Activated CD4-positive, alpha-beta memory T cell treated with anti-CD3 and anti-CD28 coated beads for 36 hours (primary cell): ENCODE measurements at regions not wholly inside any gene's neighbourhood (a gene's known extent, or its start where the extent isn't known, plus 50 kb on each side); places are given as distances from the start of the nearest gene placed in this dataset.

Experiments used
- CTCF ChIA-PET: fragments of 350-600 bp; sonication (Branson Sonifier 250); formaldehyde crosslinking; loops from one replicate; lab custom pipeline; 2021; ENCODE audit warnings: antibody characterized with exemption, inconsistent platforms; lab: Charles Lee
- POLR2A ChIA-PET: fragments of 350-600 bp; sonication (Branson Sonifier 250); formaldehyde crosslinking; loops from one replicate; lab custom pipeline; 2021; ENCODE audit warnings: antibody characterized with exemption; lab: Charles Lee
- DNase-seq: peaks from one replicate; pipeline ENCODE4 v3.0.0-alpha.2; 2020
- H3K27ac Mint-ChIP-seq: one replicate; pipeline ENCODE4 v1.8.0; 2021; ENCODE audit warnings: mixed read lengths
- H3K27me3 Mint-ChIP-seq: one replicate; pipeline ENCODE4 v1.8.0; 2021; ENCODE audit warnings: mixed read lengths
- H3K36me3 Mint-ChIP-seq: one replicate; pipeline ENCODE4 v1.8.0; 2021; ENCODE audit warnings: mixed read lengths
- H3K4me1 Mint-ChIP-seq: one replicate; pipeline ENCODE4 v1.8.0; 2021; ENCODE audit warnings: low read depth, mixed read lengths
- H3K4me3 Mint-ChIP-seq: one replicate; pipeline ENCODE4 v1.8.0; 2021; ENCODE audit warnings: mild to moderate bottlenecking, mixed read lengths
- H3K9me3 Mint-ChIP-seq: one replicate; pipeline ENCODE4 v1.8.0; 2021; ENCODE audit warnings: mixed read lengths
- intact Hi-C: fragments of 100-400 bp; cut with micrococcal nuclease; formaldehyde crosslinking; loops from one replicate; pipeline ENCODE4 v1.15.1; 2023

GRCh38 chr7:10266976-10267375 lies 706.7 kb upstream of the PHF14 start:
- H3K27me3 Mint-ChIP-seq = no peaks in the 10 kb centered on the region
- no peak overlapping the region for H3K27ac Mint-ChIP-seq
- no peaks in the 10 kb centered on the region for H3K9me3 Mint-ChIP-seq
- DNase-seq = no peak
- intact Hi-C loops = no loop called here
- H3K4me1 Mint-ChIP-seq = no peaks in the 10 kb centered on the region
- POLR2A ChIA-PET = no interaction called here
- H3K4me3 Mint-ChIP-seq = no peak overlapping the region
- H3K36me3 Mint-ChIP-seq = no peaks in the 10 kb centered on the region
- CTCF ChIA-PET = no interaction called here

GRCh38 chr7:10268034-10268433 lies 705.6 kb upstream of the PHF14 start:
- Mint-ChIP-seq H3K36me3 (no peaks in the 10 kb centered on the region), H3K27me3 (no peaks in the 10 kb centered on the region), H3K4me3 (no peak overlapping the region), H3K9me3 (peaks cover 3% of the 10 kb centered on the region), H3K27ac (no peak overlapping the region), H3K4me1 (no peaks in the 10 kb centered on the region)
- ChIA-PET CTCF (no interaction called here), POLR2A (no interaction called here)
- intact Hi-C loops = no loop called here
- DNase-seq = no peak

- no peaks in the 10 kb centered on the region for H3K27me3 Mint-ChIP-seq
- CTCF ChIA-PET = no interaction called here
- POLR2A ChIA-PET = no interaction called here
- H3K4me3 Mint-ChIP-seq = no peak overlapping the region
- H3K9me3 Mint-ChIP-seq = peaks cover 8% of the 10 kb centered on the region
- DNase-seq = no peak
- no peak overlapping the region for H3K27ac Mint-ChIP-seq
- no peaks in the 10 kb centered on the region for H3K4me1 Mint-ChIP-seq
- intact Hi-C loops = no loop called here
- no peaks in the 10 kb centered on the region for H3K36me3 Mint-ChIP-seq
Measured at GRCh38 chr7:10282909-10283308, 690.8 kb upstream of the PHF14 start.

GRCh38 chr7:10284001-10284400 lies 689.7 kb upstream of the PHF14 start:
- intact Hi-C loops = no loop called here
- DNase-seq = no peak
- POLR2A ChIA-PET = no interaction called here
- CTCF ChIA-PET = no interaction called here
- no peak overlapping the region for H3K4me3 Mint-ChIP-seq
- H3K4me1 Mint-ChIP-seq = no peaks in the 10 kb centered on the region
- H3K36me3 Mint-ChIP-seq = no peaks in the 10 kb centered on the region
- H3K9me3 Mint-ChIP-seq = peaks cover 10% of the 10 kb centered on the region
- no peaks in the 10 kb centered on the region for H3K27me3 Mint-ChIP-seq
- no peak overlapping the region for H3K27ac Mint-ChIP-seq

GRCh38 chr7:10299384-10299783 lies 674.3 kb upstream of the PHF14 start:
- POLR2A ChIA-PET = no interaction called here

GRCh38 chr7:10300577-10300976 lies 673.1 kb upstream of the PHF14 start:
- POLR2A ChIA-PET = no interaction called here
- Mint-ChIP-seq H3K27me3 (no peaks in the 10 kb centered on the region), H3K4me3 (no peak overlapping the region), H3K36me3 (no peaks in the 10 kb centered on the region), H3K4me1 (no peaks in the 10 kb centered on the region), H3K9me3 (peaks cover 3% of the 10 kb centered on the region), H3K27ac (no peak overlapping the region)
- DNase-seq = no peak
- intact Hi-C loops = no loop called here
- CTCF ChIA-PET = no interaction called here

More at GRCh38 chr7:10299384-10299783, 674.3 kb upstream of the PHF14 start:
- CTCF ChIA-PET = no interaction called here
- H3K27ac Mint-ChIP-seq = no peak overlapping the region
- DNase-seq = no peak
- intact Hi-C loops = no loop called here
- H3K36me3 Mint-ChIP-seq = no peaks in the 10 kb centered on the region
- H3K27me3 Mint-ChIP-seq = no peaks in the 10 kb centered on the region
- no peaks in the 10 kb centered on the region for H3K4me1 Mint-ChIP-seq
- no peak overlapping the region for H3K4me3 Mint-ChIP-seq
- peaks cover 2% of the 10 kb centered on the region for H3K9me3 Mint-ChIP-seq

- no peaks in the 10 kb centered on the region for H3K27me3 Mint-ChIP-seq
- CTCF ChIA-PET = no interaction called here
- no peak overlapping the region for H3K4me3 Mint-ChIP-seq
- H3K4me1 Mint-ChIP-seq = no peaks in the 10 kb centered on the region
- H3K27ac Mint-ChIP-seq = no peak overlapping the region
- intact Hi-C loops = no loop called here
- no peak for DNase-seq
- POLR2A ChIA-PET = no interaction called here
- no peaks in the 10 kb centered on the region for H3K36me3 Mint-ChIP-seq
- peaks cover 6% of the 10 kb centered on the region for H3K9me3 Mint-ChIP-seq
Measured at GRCh38 chr7:10308276-10308675, 665.4 kb upstream of the PHF14 start.

- no peaks in the 10 kb centered on the region for H3K9me3 Mint-ChIP-seq
- no peak overlapping the region for H3K4me3 Mint-ChIP-seq
- ChIA-PET POLR2A (no interaction called here), CTCF (no interaction called here)
- no peaks in the 10 kb centered on the region for H3K4me1 Mint-ChIP-seq
- H3K27ac Mint-ChIP-seq = no peak overlapping the region
- no peaks in the 10 kb centered on the region for H3K27me3 Mint-ChIP-seq
- no peak for DNase-seq
- H3K36me3 Mint-ChIP-seq = no peaks in the 10 kb centered on the region
- intact Hi-C loops = no loop called here
Measured at GRCh38 chr7:10312942-10313341, 660.7 kb upstream of the PHF14 start.

GRCh38 chr7:10315881-10316280 lies 657.8 kb upstream of the PHF14 start:
- Mint-ChIP-seq H3K4me3 (no peak overlapping the region), H3K9me3 (peaks cover 2% of the 10 kb centered on the region), H3K36me3 (no peaks in the 10 kb centered on the region), H3K27me3 (no peaks in the 10 kb centered on the region), H3K27ac (no peak overlapping the region), H3K4me1 (no peaks in the 10 kb centered on the region)
- CTCF ChIA-PET = no interaction called here
- no peak for DNase-seq
- intact Hi-C loops = no loop called here
- POLR2A ChIA-PET = no interaction called here

GRCh38 chr7:10316488-10316887 lies 657.2 kb upstream of the PHF14 start:
- no peaks in the 10 kb centered on the region for H3K36me3 Mint-ChIP-seq
- no peaks in the 10 kb centered on the region for H3K4me1 Mint-ChIP-seq
- ChIA-PET POLR2A (no interaction called here), CTCF (no interaction called here)
- H3K27me3 Mint-ChIP-seq = no peaks in the 10 kb centered on the region
- H3K9me3 Mint-ChIP-seq = peaks cover 2% of the 10 kb centered on the region
- intact Hi-C loops = no loop called here
- H3K27ac Mint-ChIP-seq = no peak overlapping the region
- DNase-seq = no peak
- no peak overlapping the region for H3K4me3 Mint-ChIP-seq

GRCh38 chr7:10325395-10325794 lies 648.3 kb upstream of the PHF14 start:
- no peaks in the 10 kb centered on the region for H3K36me3 Mint-ChIP-seq
- H3K4me1 Mint-ChIP-seq = no peaks in the 10 kb centered on the region
- no peaks in the 10 kb centered on the region for H3K9me3 Mint-ChIP-seq
- H3K27ac Mint-ChIP-seq = no peak overlapping the region
- H3K4me3 Mint-ChIP-seq = no peak overlapping the region
- intact Hi-C loops = no loop called here
- DNase-seq = no peak
- CTCF ChIA-PET = no interaction called here
- POLR2A ChIA-PET = no interaction called here
- H3K27me3 Mint-ChIP-seq = no peaks in the 10 kb centered on the region

- intact Hi-C loops = no loop called here
- Mint-ChIP-seq H3K27me3 (no peaks in the 10 kb centered on the region), H3K9me3 (peaks cover 4% of the 10 kb centered on the region), H3K36me3 (no peaks in the 10 kb centered on the region), H3K27ac (no peak overlapping the region), H3K4me1 (no peaks in the 10 kb centered on the region), H3K4me3 (no peak overlapping the region)
- POLR2A ChIA-PET = no interaction called here
- CTCF ChIA-PET = no interaction called here
- DNase-seq = no peak
Measured at GRCh38 chr7:10343108-10343507, 630.6 kb upstream of the PHF14 start.

GRCh38 chr7:10346032-10346431 lies 627.6 kb upstream of the PHF14 start:
- no peak overlapping the region for H3K4me3 Mint-ChIP-seq
- ChIA-PET CTCF (no interaction called here), POLR2A (no interaction called here)
- H3K27me3 Mint-ChIP-seq = no peaks in the 10 kb centered on the region
- no peak overlapping the region for H3K27ac Mint-ChIP-seq
- intact Hi-C loops = no loop called here
- H3K4me1 Mint-ChIP-seq = no peaks in the 10 kb centered on the region
- no peaks in the 10 kb centered on the region for H3K36me3 Mint-ChIP-seq
- no peaks in the 10 kb centered on the region for H3K9me3 Mint-ChIP-seq
- no peak for DNase-seq

GRCh38 chr7:10355816-10356215 lies 617.9 kb upstream of the PHF14 start:
- Mint-ChIP-seq H3K27ac (no peak overlapping the region), H3K9me3 (peaks cover 7% of the 10 kb centered on the region), H3K4me1 (no peaks in the 10 kb centered on the region), H3K27me3 (no peaks in the 10 kb centered on the region), H3K4me3 (no peak overlapping the region), H3K36me3 (no peaks in the 10 kb centered on the region)
- DNase-seq = no peak
- intact Hi-C loops = no loop called here
- CTCF ChIA-PET = no interaction called here
- POLR2A ChIA-PET = no interaction called here
